Tibial nerve (tissue), 3 donors: ENCODE measurements at regions not wholly inside any gene's neighbourhood (a gene's known extent, or its start where the extent isn't known, plus 50 kb on each side); places are given as distances from the start of the nearest gene placed in this dataset.

Experiments used
- CTCF ChIP-seq, 5 experiments: fragments of 200-600 bp in 3 of 5; fragments of 450-650 bp in 2 of 5; sonication (generic) in 3 of 5; IDR thresholded peaks; one replicate each; pipeline ENCODE4 v1.5.1; 2016 to 2019; ENCODE audit warnings: antibody characterized with exemption in 5 of 5, mild to moderate bottlenecking in 3 of 5, moderate library complexity in 2 of 5
- POLR2A ChIP-seq, 2 donors: fragments of 450-650 bp; IDR thresholded peaks; one replicate each; pipeline ENCODE4 v1.6.1; 2017; ENCODE audit warnings: antibody characterized with exemption in 2 of 2, mild to moderate bottlenecking in 2 of 2, moderate library complexity in 2 of 2

- TF ChIP-seq POLR2A (IDR thresholded peaks at IDR 0.05) (no peak), CTCF (IDR thresholded peaks at IDR 0.05) (no peak)
Observed at GRCh38 chr2:240289701-240290431, 145.6 kb upstream of the GPC1 start.
